ENCODE measurements at regions not wholly inside any gene's neighbourhood (a gene's known extent, or its start where the extent isn't known, plus 50 kb on each side); places are given as distances from the start of the nearest gene placed in this dataset.
A peak's percentile ranks its signal among the peaks of the same experiment; 100 is the strongest.
"Not testable (repeated sequence)": the region's sequence is repeated elsewhere in the genome, so short reads cannot be mapped to it uniquely, and the experiment has no call there.

DNA sequence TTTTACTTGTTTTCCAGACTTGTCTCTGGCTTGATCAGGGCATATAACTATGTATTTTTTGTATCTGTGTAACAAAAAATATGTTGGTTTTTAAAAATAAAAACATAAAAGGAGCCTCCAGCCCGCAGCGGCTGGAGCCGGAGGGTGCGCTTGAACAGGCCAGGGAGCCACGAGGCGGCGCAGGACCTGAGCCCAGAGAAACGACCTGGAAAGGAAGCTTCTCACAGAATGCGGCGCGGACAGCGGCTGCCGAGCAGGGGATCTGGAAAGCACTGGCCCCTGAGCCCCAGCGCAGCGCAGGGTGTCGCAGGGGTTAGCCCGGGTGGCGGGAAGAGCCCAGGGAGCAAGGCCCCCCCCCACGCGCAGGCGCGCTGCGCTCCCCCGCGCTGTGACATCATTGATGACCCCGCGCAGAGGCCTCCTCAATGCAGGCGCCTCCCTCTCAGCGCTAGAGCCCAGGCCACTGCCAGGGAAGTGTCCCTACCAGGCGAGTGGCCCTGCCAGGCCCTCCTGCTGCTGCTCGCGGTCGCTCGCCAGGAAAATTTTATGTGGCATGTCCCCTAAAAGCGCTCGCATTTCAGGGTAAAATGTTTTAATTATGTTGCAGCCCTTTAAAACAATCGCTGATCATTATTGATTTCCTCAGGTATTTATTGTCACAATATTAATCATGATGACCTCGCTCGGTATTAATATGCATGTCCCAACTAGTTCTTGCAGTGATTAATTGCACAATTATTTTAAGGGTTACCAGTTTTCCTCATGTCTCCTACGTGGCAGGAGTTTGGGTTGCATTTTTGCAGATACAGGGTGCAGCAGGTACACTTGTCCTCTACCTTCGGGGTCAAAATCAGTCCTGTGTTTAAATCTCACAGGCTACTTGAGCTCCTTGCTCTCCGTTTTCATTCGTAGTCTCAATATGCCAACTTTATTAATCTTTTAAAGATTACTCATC is 134.2 kb downstream of the USP22 start:
- Histone ChIP-seq H3K36me3 (ENCODE audit: low read depth) (no peaks in the 10 kb centered on the region), H4K20me1 (ENCODE audit: insufficient read depth) (no peaks in the 10 kb centered on the region), H3K4me2 (ENCODE audit: unreplicated experiment) (peak overlapping the region; percentile 80), H3K79me2 (ENCODE audit: insufficient read depth) (no peaks in the 10 kb centered on the region), H3K27ac (peak overlapping the region; percentile 45), H3K9me3 (ENCODE audit: low read depth) (no peaks in the 10 kb centered on the region), H3K27me3 (replicated peaks; ENCODE audit: insufficient read depth) (0 out of 2 replicates have a peak, but pooled peaks cover 3% of the 10 kb centered on the region), H3K4me3 (peak overlapping the region; percentile 70), H3K9me2 (ENCODE audit: insufficient read depth) (no peaks in the 10 kb centered on the region), H3K9ac (peak overlapping the region; percentile 70), H3K4me1 (ENCODE audit: insufficient read depth) (peaks cover 5% of the 10 kb centered on the region; the same call in 1 of the 2 replicates), H3F3A (ENCODE audit: insufficient read depth) (no peaks in the 10 kb centered on the region), H2AFZ (peak overlapping the region; percentile 95)
- DNase-seq = peak; percentile 87
- WGBS, 2 experiments (ENCODE audit: low coverage in 1 of 2, low lambda C conversion rate in 2 of 2, missing lambda C conversion rate in 2 of 2) = 8 to 9% methylated on average over 29 to 37 of the region's 43 CpGs
- TF ChIP-seq EZH2phosphoT487 (IDR thresholded peaks at IDR 0.05; ENCODE audit: insufficient read depth, low read depth) (no peak), EZH2 (IDR thresholded peaks at IDR 0.05; ENCODE audit: insufficient read depth, poor library complexity, severe bottlenecking) (no peak)
- in situ Hi-C loops (cut with MboI) = no loop called here

DNA sequence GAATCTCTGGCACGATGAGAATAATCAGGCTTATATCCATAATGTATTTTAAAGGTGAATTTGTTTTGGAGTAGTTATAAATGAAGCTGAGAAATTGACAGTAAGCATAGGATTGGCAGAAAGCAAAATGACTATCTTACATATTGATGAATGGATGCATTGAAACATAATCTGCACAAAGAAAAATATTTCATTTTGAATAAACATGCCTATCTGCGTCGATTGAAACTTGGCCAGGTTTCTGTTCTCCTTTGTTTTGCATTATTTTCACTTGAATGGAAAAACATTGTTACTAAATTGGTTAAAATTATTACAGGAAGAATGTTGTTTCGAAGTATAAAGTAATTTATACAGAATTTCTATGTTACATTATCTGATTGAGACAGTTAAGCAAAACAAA is 128.2 kb downstream of the USP22 start:
- TF ChIP-seq EZH2phosphoT487 (IDR thresholded peaks at IDR 0.05; ENCODE audit: insufficient read depth, low read depth) = no peak
- no peak for TF ChIP-seq EZH2 (IDR thresholded peaks at IDR 0.05; ENCODE audit: insufficient read depth, poor library complexity, severe bottlenecking)
- no peak for DNase-seq
- no peaks in the 10 kb centered on the region for H3K9me3 ChIP-seq (ENCODE audit: low read depth)
- no peak overlapping the region for H3K27ac ChIP-seq
- no peak overlapping the region for H3K4me2 ChIP-seq (ENCODE audit: unreplicated experiment)
- no peak overlapping the region for H2AFZ ChIP-seq
- no peaks in the 10 kb centered on the region for H4K20me1 ChIP-seq (ENCODE audit: insufficient read depth)
- in situ Hi-C loops (cut with MboI) = no loop called here
- no peaks in the 10 kb centered on the region for H3K9me2 ChIP-seq (ENCODE audit: insufficient read depth)
- no peaks in the 10 kb centered on the region for H3K27me3 ChIP-seq (replicated peaks; ENCODE audit: insufficient read depth)
- no peaks in the 10 kb centered on the region for H3K79me2 ChIP-seq (ENCODE audit: insufficient read depth)
- H3K4me1 ChIP-seq (ENCODE audit: insufficient read depth) = no peaks in the 10 kb centered on the region
- no peaks in the 10 kb centered on the region for H3F3A ChIP-seq (ENCODE audit: insufficient read depth)
- no peak overlapping the region for H3K4me3 ChIP-seq
- WGBS, 2 experiments (ENCODE audit: low coverage in 1 of 2, low lambda C conversion rate in 2 of 2, missing lambda C conversion rate in 2 of 2) = 36% methylated on average over 4 of the region's 4 CpGs
- H3K9ac ChIP-seq = no peak overlapping the region
- H3K36me3 ChIP-seq (ENCODE audit: low read depth) = no peaks in the 10 kb centered on the region

GRCh38 chr17:20916383-20916782 is 126.4 kb downstream of the USP22 start:
- DNase-seq = no peak
- H3K79me2 ChIP-seq (ENCODE audit: insufficient read depth) = no peaks in the 10 kb centered on the region
- WGBS, 2 experiments (ENCODE audit: low coverage in 1 of 2, low lambda C conversion rate in 2 of 2, missing lambda C conversion rate in 2 of 2) = 88 to 89% methylated on average over 4 of the region's 4 CpGs
- H3K9ac ChIP-seq = no peak overlapping the region
- no peaks in the 10 kb centered on the region for H4K20me1 ChIP-seq (ENCODE audit: insufficient read depth)
- peaks cover 12% of the 10 kb centered on the region; the same call in 1 of the 2 replicates for H3F3A ChIP-seq (ENCODE audit: insufficient read depth)
- TF ChIP-seq EZH2 (IDR thresholded peaks at IDR 0.05; ENCODE audit: insufficient read depth, poor library complexity, severe bottlenecking) = no peak
- no peak for TF ChIP-seq EZH2phosphoT487 (IDR thresholded peaks at IDR 0.05; ENCODE audit: insufficient read depth, low read depth)
- no peaks in the 10 kb centered on the region for H3K36me3 ChIP-seq (ENCODE audit: low read depth)
- no peaks in the 10 kb centered on the region for H3K9me2 ChIP-seq (ENCODE audit: insufficient read depth)
- in situ Hi-C loops (cut with MboI) = no loop called here
- H2AFZ ChIP-seq = 0 out of 2 replicates have a peak overlapping the region, but pooled peaks have one; percentile 16
- no peaks in the 10 kb centered on the region for H3K9me3 ChIP-seq (ENCODE audit: low read depth)
- H3K4me1 ChIP-seq (ENCODE audit: insufficient read depth) = peaks cover 12% of the 10 kb centered on the region
- no peak overlapping the region for H3K27ac ChIP-seq
- no peak overlapping the region for H3K4me3 ChIP-seq
- no peaks in the 10 kb centered on the region for H3K27me3 ChIP-seq (replicated peaks; ENCODE audit: insufficient read depth)
- no peak overlapping the region for H3K4me2 ChIP-seq (ENCODE audit: unreplicated experiment)

DNA sequence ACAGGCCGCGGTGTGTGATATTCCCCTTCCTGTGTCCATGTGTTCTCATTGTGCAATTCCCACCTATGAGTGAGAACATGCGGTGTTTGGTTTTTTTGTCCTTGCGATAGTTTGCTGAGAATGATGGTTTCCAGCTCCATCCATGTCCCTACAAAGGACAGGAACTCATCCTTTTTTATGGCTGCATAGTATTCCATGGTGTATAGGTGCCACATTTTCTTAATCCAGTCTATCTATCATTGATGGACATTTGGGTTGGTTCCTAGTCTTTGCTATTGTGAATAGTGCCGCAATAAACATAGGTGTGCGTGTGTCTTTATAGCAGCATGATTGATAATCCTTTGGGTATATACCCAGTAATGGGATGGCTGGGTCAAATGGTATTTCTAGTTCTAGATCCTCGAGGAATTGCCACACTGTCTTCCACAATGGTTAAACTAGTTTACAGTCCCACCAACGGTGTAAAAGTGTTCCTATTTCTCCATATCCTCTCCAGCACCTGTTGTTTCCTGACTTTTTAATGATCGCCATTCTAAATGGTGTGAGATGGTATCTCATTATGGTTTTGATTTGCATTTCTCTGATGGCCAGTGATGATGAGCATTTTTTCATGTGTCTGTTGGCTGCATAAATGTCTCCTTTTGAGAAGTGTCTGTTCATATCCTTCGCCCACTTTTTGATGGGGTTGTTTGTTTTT is 125.1 kb downstream of the USP22 start:
- H3K9ac ChIP-seq; DNase-seq; H3K27ac ChIP-seq; H3K4me2 ChIP-seq (ENCODE audit: unreplicated experiment); H3K79me2 ChIP-seq (ENCODE audit: insufficient read depth); H3K4me3 ChIP-seq; H3K27me3 ChIP-seq (replicated peaks; ENCODE audit: insufficient read depth); H2AFZ ChIP-seq; H3K9me2 ChIP-seq (ENCODE audit: insufficient read depth); H4K20me1 ChIP-seq (ENCODE audit: insufficient read depth); H3K9me3 ChIP-seq (ENCODE audit: low read depth); H3K36me3 ChIP-seq (ENCODE audit: low read depth); in situ Hi-C loops (cut with MboI): not testable (repeated sequence)
- Histone ChIP-seq H3F3A (ENCODE audit: insufficient read depth) (peaks cover 26% of the 10 kb centered on the region), H3K4me1 (ENCODE audit: insufficient read depth) (peaks cover 25% of the 10 kb centered on the region)
- WGBS, 2 experiments (ENCODE audit: low coverage in 1 of 2, low lambda C conversion rate in 2 of 2, missing lambda C conversion rate in 2 of 2) = 82 to 85% methylated on average over 9 to 10 of the region's 10 CpGs

Data from GM23248 (cell line).